Gastroesophageal sphincter (tissue), 4 donors: ENCODE measurements at regions not wholly inside any gene's neighbourhood (a gene's known extent, or its start where the extent isn't known, plus 50 kb on each side); places are given as distances from the start of the nearest gene placed in this dataset.

Source experiments
- ATAC-seq: fragments of 150-250 bp; one replicate; pipeline ENCODE4 v1.9.1; 2016; ENCODE audit warnings: mild to moderate bottlenecking, moderate library complexity
- H3K27ac ChIP-seq, 4 donors: fragments of 200-600 bp; sonication (generic) in 3 of 4; 1 replicate in 3 of 4; 2 replicates in 1 of 4; pipeline ENCODE4 v1.5.1; 2016 to 2019
- H3K27me3 ChIP-seq: fragments of 200-600 bp; sonication (generic); one replicate; pipeline ENCODE4 v1.5.1; 2019
- H3K36me3 ChIP-seq, 2 donors: fragments of 200-600 bp; sonication (generic); one replicate each; pipeline ENCODE4 v1.5.1; 2019; ENCODE audit warnings: control low read depth in 1 of 2
- H3K4me1 ChIP-seq, 3 donors: fragments of 200-600 bp; sonication (generic); 1 replicate in 2 of 3; 2 replicates in 1 of 3; pipeline ENCODE4 v1.5.1; 2016 to 2019; ENCODE audit warnings: control low read depth in 2 of 3
- H3K4me3 ChIP-seq, 2 donors: fragments of 200-600 bp; sonication (generic); one replicate each; pipeline ENCODE4 v1.5.1; 2019; ENCODE audit warnings: mild to moderate bottlenecking in 1 of 2, moderate library complexity in 1 of 2
- H3K9me3 ChIP-seq, 3 donors: fragments of 200-600 bp; sonication (generic); one replicate each; pipeline ENCODE4 v1.5.1; 2017 to 2019; ENCODE audit warnings: control low read depth in 2 of 3
- EP300 ChIP-seq: sonication (generic); formaldehyde crosslinking; IDR thresholded peaks from one replicate; pipeline ENCODE4 v1.6.1; 2017; ENCODE audit warnings: antibody characterized with exemption, mild to moderate bottlenecking
- POLR2A ChIP-seq, 2 donors: fragments of 450-650 bp; IDR thresholded peaks; one replicate each; pipeline ENCODE4 v1.6.1; 2017; ENCODE audit warnings: antibody characterized with exemption in 2 of 2, mild to moderate bottlenecking in 2 of 2, moderate library complexity in 1 of 2
- POLR2AphosphoS5 ChIP-seq: sonication (generic); formaldehyde crosslinking; IDR thresholded peaks from one replicate; pipeline ENCODE4 v1.6.1; 2017; ENCODE audit warnings: antibody characterized with exemption
- WGBS, 2 donors: methylation state at CpG; one replicate each; pipeline ENCODE4 v1.1.5; 2018; ENCODE audit warnings: low coverage in 1 of 2; 5-methylcytosine and 5-hydroxymethylcytosine counted together
- TF ChIP-seq, protein P1 (sequence below), 4 experiments: fragments of 200-600 bp in 2 of 4; fragments of 450-650 bp in 2 of 4; sonication (generic) in 1 of 4; IDR thresholded peaks; one replicate each; pipeline ENCODE4 v1.5.1; 2017 to 2019; ENCODE audit warnings: antibody characterized with exemption in 4 of 4, mild to moderate bottlenecking in 2 of 4, moderate library complexity in 2 of 4

DNA sequence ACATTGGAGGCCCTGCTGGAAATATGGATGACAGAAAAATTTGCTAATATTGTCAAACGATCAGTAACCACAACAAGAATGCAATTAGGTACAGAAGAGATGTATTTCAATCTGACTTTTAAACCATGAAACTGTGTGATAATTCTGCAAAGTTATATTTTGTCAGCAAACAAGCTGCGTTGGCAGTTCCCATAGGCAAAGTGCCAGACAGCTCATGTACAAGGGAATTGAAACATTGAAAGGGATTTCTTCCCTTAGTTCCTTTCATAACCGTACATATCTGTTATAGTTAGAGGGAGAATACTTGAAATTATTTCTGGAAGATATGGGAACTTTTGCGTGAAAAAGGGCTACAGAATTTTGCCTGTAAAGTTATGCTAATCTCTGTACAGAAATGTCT, 419.4 kb upstream of the PTGER4 start:
- Histone ChIP-seq H3K27me3 (no peaks in the 10 kb centered on the region), H3K4me3 (no peak overlapping the region), H3K4me1 (no peaks in the 10 kb centered on the region), H3K27ac (no peak overlapping the region), H3K36me3 (no peaks in the 10 kb centered on the region), H3K9me3 (no peaks in the 10 kb centered on the region)
- ATAC-seq = no peak
- TF ChIP-seq, protein P1, sequence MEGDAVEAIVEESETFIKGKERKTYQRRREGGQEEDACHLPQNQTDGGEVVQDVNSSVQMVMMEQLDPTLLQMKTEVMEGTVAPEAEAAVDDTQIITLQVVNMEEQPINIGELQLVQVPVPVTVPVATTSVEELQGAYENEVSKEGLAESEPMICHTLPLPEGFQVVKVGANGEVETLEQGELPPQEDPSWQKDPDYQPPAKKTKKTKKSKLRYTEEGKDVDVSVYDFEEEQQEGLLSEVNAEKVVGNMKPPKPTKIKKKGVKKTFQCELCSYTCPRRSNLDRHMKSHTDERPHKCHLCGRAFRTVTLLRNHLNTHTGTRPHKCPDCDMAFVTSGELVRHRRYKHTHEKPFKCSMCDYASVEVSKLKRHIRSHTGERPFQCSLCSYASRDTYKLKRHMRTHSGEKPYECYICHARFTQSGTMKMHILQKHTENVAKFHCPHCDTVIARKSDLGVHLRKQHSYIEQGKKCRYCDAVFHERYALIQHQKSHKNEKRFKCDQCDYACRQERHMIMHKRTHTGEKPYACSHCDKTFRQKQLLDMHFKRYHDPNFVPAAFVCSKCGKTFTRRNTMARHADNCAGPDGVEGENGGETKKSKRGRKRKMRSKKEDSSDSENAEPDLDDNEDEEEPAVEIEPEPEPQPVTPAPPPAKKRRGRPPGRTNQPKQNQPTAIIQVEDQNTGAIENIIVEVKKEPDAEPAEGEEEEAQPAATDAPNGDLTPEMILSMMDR (IDR thresholded peaks at IDR 0.05) = no peak
- TF ChIP-seq POLR2AphosphoS5 (no peak), EP300 (no peak), POLR2A (IDR thresholded peaks at IDR 0.05) (no peak)
- 25 to 41% methylated on average over 4 of the region's 4 CpGs for WGBS, 2 donors

DNA sequence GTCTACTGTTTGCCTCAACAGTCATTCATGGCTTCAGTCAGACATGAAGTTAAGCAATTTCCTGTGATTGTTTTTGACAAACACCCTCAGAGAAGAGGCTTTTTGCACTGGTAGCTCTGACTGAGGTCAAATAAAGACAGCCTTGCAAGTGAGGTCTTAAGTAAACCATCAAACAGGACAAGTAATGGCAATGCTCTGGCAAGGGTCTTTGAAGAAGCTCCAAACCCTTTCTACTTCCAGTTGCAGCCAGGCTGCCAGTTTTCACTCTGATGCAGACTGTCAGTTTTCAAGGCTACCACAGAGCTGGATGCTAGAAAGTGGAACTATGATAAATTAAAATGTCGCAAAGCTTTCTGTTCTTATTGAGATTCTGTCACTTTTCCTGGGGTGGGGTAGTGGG, 421.5 kb upstream of the PTGER4 start:
- no peak overlapping the region for H3K27ac ChIP-seq
- no peaks in the 10 kb centered on the region for H3K4me1 ChIP-seq
- TF ChIP-seq POLR2AphosphoS5 (no peak), EP300 (no peak)
- TF ChIP-seq, protein P1 (IDR thresholded peaks at IDR 0.05) = no peak
- no peak overlapping the region for H3K4me3 ChIP-seq
- no peaks in the 10 kb centered on the region for H3K9me3 ChIP-seq
- H3K36me3 ChIP-seq = no peaks in the 10 kb centered on the region
- WGBS, 2 donors = 80 to 100% methylated on average over 1 of the region's 1 CpG
- no peaks in the 10 kb centered on the region for H3K27me3 ChIP-seq
- ATAC-seq = no peak

DNA sequence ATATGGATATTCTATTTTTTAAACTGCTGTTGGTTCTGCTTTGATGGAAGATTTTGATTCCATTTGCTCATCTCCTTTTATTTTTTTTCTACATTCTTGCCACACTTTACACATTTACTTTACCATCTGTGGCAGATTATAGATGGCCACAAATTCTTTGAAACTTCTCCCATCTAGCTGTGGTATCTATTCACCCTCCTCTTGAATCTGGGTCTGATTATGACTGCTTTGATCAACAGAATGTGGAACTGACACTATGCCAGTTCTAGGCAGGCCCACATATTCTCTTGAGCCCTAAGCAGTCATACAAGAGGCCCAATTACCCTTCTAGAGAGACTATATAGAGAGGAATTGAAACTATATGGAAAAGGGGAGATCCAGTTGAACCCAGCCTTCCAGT, 439.0 kb upstream of the PTGER4 start:
- no peak overlapping the region for H3K4me3 ChIP-seq
- H3K9me3 ChIP-seq = peaks cover 0 to 11% (median 0%) of the 10 kb centered on the region in 3 donors
- no peaks in the 10 kb centered on the region for H3K36me3 ChIP-seq
- H3K27me3 ChIP-seq = no peaks in the 10 kb centered on the region
- TF ChIP-seq EP300 = no peak
- TF ChIP-seq POLR2A (IDR thresholded peaks at IDR 0.05) = no peak
- no peak for TF ChIP-seq POLR2AphosphoS5
- TF ChIP-seq, protein P1 (IDR thresholded peaks at IDR 0.05) = no peak
- ATAC-seq = no peak
- H3K27ac ChIP-seq = no peak overlapping the region
- no peaks in the 10 kb centered on the region for H3K4me1 ChIP-seq

DNA sequence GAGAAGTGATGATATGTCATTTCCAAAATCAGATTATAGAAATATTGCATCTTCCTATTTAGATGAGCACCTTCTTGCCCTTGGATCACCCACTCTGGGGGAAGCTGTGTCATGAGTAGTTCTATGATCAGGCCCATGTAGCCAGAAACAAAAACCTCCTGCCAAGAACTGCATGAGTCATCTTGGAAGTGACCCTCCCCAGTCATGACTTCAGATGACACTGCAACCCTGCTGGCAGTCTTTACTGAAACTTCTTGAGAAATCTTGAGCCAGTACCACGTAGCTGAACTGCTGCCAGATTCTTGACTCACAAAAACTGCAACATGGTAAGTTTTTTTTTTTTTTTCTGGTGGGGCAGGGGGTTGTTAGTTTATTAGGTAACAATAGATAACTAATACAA, 439.6 kb upstream of the PTGER4 start:
- H3K4me3 ChIP-seq = no peak overlapping the region
- H3K9me3 ChIP-seq = peaks cover 0 to 11% (median 0%) of the 10 kb centered on the region in 3 donors
- no peak overlapping the region for H3K27ac ChIP-seq
- no peak for ATAC-seq
- no peaks in the 10 kb centered on the region for H3K27me3 ChIP-seq
- WGBS, 2 donors = 43 to 60% methylated on average over 1 of the region's 1 CpG
- TF ChIP-seq POLR2A (IDR thresholded peaks at IDR 0.05) (no peak), EP300 (no peak), POLR2AphosphoS5 (no peak)
- TF ChIP-seq, protein P1 (IDR thresholded peaks at IDR 0.05) = no peak
- no peaks in the 10 kb centered on the region for H3K4me1 ChIP-seq
- H3K36me3 ChIP-seq = no peaks in the 10 kb centered on the region

DNA sequence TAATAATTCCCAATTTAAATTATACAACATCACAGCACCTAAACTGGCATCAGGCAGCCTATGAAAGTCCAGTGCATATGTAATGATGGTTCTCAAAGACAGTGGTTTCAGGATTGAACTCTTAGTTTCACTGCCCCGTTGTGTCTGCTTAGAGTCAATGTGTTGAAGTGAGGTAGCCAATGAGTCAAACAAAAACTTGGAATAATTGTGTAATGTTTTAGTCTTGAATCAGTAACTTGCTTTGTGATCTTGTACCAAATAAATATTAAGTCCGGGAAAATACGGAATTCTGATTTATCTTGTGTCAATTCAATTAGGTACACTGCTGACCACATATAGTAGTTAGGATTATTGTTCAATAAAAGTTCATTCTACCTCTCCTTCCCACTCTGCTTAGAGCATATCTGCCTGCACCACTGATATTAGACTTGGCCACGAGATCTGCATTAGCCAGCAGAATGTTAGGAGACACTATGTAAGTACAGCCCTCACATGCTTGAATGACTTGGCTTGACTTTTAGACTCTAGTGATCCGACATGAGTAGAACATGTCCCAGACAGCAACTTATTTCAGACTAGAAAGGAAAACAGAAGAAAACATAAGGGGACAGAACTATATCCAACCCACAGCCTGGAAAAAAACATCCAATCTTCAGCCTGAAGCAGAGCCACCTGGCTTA, 441.5 kb upstream of the PTGER4 start:
- no peak overlapping the region for H3K27ac ChIP-seq
- TF ChIP-seq POLR2A (IDR thresholded peaks at IDR 0.05) (no peak), EP300 (no peak), POLR2AphosphoS5 (no peak)
- TF ChIP-seq, protein P1 (IDR thresholded peaks at IDR 0.05) = no peak
- peaks cover 0 to 11% (median 0%) of the 10 kb centered on the region in 3 donors for H3K9me3 ChIP-seq
- H3K4me1 ChIP-seq = no peaks in the 10 kb centered on the region
- H3K36me3 ChIP-seq = no peaks in the 10 kb centered on the region
- WGBS, 2 donors = 73 to 95% methylated on average over 4 to 5 of the region's 5 CpGs
- no peaks in the 10 kb centered on the region for H3K27me3 ChIP-seq
- ATAC-seq = no peak
- H3K4me3 ChIP-seq = no peak overlapping the region
